GF-D8 (cell line): ENCODE measurements at regions not wholly inside any gene's neighbourhood (a gene's known extent, or its start where the extent isn't known, plus 50 kb on each side); places are given as distances from the start of the nearest gene placed in this dataset.
"Not testable (repeated sequence)": the region's sequence is repeated elsewhere in the genome, so short reads cannot be mapped to it uniquely, and the experiment has no call there.

ENCODE experiments used
- DNase-seq: peaks from one replicate; lab custom pipeline; 2025; lab: John Stamatoyannopoulos, UW

DNA sequence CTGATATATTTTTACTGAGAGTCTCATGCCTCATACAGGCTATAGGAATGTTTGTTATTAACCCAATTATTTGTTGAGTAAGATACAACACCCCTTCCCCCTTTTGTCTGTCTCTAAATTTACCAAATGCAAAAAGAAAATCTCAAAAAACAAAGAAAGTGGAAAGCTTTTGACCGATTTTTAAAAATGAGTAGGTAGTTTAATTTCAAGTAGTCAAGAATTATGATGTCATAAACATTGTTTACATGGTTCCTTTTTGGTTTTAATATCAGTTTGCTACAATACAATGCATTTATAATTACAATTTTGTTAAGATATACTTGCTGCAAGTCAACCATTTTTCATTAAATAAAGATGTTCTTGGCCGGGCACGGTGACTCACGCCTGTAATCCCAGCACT is 84.7 kb upstream of the HMGA2 start:
- no peak for DNase-seq

GRCh38 chr12:65740506-65740872 is 83.8 kb upstream of the HMGA2 start:
- no peak for DNase-seq

DNA sequence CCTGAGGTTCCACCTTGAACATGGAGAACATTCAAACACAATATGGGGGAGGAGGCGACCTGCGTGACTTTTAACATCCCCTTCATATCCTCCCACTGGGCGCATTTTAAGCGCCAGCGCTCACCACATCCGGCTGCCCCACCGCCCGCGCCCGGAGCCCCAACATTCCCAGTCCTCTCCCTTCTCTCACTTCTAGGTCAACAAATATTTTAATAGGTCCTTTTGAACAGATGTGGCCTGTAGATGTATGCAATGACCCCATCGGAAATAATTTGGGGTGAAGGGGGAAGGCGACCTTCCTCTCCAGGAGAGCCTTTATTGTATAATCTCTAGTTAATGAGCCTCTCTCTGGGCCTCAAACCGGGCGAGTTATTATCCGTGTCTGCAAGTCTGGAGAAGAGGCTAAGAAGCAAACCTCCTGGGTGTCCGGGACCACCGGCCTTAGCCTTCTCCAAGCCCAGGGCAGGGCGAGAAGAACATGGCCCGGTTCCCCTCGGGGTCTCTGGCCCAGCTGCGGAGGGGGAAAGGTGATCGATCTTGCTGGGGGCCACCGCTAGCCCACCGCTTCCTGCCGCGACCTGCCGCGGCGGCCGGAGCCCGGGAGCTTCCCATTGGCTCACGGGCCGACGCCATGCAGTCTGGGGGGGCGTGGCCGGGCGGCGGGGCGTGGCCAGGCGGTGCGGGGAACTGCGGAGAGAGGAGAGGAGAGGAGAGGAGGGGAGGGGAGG is 83.2 kb upstream of the HMGA2 start:
- no peak for DNase-seq

DNA sequence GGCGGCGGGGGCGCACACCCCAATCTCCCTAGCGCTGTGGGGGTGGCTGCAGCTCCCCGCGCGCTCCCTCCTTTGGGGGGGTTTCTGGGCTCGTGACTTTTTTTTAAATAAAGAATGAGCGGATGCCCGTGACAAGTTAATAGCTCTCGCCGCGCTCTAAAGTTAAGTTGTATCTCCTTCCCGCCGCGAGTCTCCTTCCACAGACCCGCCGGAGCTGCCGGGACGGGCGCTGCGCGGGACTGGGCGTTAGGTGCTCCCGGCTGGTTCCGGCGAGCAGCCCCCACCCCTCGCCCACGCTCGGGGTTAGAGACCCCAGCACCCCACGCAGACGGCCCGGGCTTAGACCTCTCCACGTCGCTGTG is 82.6 kb upstream of the HMGA2 start:
- no peak for DNase-seq

DNA sequence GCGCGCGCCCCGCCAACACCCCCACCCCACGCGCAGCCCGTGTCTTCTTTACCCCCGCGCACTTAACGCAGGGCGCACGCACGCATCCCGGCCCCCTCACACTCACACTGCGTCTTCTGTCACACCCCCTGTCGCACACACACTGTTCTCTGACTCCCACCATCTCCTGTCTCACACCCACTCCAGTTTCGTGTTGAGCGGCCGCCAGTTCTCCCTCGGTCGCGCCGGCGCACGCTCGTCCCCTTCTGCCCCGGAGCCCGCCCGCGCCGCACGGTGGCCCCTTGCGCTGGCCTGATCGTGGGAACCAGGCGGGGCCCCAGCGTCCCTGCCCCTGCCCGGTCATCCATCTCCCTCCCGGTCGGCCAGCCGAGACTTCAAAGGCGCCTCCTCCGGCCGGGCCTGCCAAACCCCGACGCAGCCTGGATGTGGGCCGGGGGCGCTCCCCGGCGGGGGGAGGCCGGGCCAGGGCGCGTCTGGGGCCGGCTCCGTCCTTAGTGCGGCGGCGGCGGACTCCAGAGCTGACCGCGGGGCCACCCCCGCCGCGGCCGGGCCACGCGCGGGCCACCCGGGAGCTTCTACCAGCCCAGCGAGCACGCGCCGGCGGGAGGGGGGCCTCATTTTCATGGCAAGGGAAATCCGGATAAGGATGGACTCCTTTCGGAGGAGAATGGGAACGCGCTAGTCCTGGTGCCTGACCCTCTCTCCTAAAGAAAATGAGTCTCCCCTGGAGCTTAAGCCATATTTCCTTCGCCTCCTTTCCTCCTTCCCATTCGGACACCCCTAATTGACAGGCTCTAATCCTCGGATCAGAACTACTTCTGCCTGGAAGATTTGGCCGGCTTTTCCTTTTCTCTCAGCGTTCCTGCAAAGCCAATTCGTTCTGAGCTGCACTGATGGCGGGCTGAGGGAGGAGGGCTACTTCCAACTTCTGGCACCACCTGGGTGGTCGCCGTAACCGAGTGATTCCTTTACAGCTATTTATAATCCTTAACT is 82.0 kb upstream of the HMGA2 start:
- DNase-seq = no peak

GRCh38 chr12:65744236-65744840 is 79.9 kb upstream of the HMGA2 start:
- DNase-seq = not testable (repeated sequence)

GRCh38 chr12:65747338-65747737 is 76.9 kb upstream of the HMGA2 start:
- no peak for DNase-seq

GRCh38 chr12:65748332-65748731 is 76.0 kb upstream of the HMGA2 start:
- no peak for DNase-seq

GRCh38 chr12:65754290-65754689 is 70.0 kb upstream of the HMGA2 start:
- DNase-seq = no peak

- no peak for DNase-seq
These were observed 69.3 kb upstream of the HMGA2 start for GRCh38 chr12:65754744-65755595.

DNA sequence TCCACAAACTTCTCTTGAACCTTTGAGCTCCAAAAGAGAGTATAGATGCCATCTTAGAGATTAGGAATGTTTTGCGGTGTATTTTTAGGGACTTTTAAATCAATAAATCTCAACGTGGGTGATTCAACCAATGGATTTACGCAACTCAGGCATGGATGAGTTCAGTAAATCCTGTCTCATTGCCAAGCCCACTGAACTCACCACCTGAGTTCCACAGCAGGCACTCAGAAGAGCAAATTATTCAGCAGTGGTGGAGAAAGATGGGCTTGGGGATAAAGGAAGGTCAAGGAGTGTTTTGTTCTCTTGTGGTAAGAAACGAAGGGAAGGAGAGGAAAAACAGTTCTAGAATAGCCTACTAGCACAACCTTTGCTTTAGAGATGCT is 68.7 kb upstream of the HMGA2 start:
- DNase-seq = no peak

DNA sequence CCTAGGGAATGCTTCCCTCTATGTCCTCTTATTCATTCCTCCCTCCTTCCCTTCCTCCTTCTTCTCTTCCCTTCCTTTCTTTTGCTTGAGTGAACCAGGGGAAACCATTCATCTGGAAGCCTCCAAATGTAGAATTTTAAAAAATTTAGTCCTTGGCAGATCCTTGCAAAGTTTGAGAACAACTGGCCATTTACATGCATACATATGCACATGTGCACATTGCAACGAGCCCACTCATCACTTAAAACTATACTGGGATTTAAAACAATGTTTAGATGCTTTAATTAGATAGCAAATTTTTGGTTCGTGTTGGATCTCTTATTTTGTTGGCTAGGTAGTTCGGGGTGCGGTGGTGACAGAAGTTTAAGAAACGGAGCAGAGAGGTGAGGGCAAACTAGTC is 68.0 kb upstream of the HMGA2 start:
- DNase-seq = no peak

GRCh38 chr12:65756956-65757511 is 67.2 kb upstream of the HMGA2 start:
- DNase-seq = no peak

- no peak for DNase-seq
These were observed 65.9 kb upstream of the HMGA2 start for GRCh38 chr12:65758401-65758800.

DNA sequence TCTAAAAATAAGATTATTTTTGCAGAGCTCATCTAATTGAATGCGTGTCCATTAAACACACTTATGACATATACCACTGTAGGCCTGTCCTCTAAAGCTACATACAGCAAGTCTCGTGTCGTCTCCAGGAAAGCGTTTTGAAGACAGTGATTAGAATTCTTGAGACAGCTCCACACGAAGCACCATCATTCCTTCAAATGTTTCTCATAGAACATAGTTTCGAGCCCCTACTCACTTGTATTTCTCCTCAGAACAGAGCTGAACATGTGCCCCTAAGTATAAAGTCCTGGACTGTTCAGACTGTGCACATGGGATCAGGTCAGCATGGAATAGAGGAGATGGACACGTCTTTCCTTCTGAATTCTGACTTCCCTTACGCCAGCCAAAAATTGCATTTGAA is 64.5 kb upstream of the HMGA2 start:
- DNase-seq = no peak

DNA sequence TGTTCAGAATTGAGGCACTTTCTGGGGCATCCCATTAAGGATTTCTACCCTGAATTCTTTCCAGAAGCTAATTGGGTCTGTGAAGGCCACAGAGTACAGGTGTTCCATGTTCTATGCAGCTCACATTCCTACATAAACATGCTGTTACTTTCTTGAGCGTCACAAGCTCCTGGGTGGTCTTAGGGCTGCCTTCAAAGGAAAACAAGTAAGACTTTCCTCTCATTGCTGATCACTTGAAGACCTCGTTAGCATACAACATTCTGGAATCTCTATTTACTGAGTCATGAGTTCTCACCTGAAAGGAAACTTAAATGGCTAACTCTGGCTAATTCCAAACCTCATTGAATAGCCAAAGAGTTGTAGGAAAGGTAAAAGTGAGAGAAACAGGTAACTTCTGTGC is 63.0 kb upstream of the HMGA2 start:
- no peak for DNase-seq

DNA sequence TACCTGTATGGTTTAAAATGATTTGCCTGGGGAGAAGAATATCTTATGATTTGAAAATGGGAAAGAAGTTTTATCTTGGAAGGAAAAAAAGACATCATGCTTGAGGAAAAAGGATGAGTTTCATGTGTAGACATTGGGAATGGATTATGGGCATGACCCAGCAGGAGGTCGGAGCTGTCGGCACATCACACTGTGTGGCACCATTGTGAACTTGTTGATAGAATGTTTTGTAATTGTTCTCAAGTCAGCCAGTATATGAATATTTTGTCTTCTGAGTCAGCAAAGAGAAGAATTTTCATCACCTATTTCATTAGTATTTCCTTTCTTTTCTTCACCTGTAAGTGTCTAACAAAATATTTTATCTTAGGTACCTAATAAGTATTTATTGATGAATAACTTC is 60.0 kb upstream of the HMGA2 start:
- no peak for DNase-seq

DNA sequence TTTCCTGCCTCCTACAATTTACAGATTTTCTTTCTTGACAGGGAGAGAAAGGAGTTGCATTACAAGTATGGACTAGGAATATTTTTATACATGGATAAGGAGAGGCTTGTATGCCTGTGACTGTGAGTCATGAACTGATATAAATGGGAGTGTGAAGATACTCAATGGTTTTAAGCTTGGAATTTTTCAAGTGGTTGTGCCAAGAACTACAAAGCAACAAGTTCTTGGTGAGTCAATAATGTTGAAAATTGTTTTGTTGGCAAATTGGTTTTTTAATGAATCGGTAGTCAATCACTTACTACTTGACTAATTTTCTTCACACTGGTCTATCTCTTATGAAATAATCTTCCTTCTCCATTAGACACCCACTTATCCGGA is 58.9 kb upstream of the HMGA2 start:
- DNase-seq = no peak

DNA sequence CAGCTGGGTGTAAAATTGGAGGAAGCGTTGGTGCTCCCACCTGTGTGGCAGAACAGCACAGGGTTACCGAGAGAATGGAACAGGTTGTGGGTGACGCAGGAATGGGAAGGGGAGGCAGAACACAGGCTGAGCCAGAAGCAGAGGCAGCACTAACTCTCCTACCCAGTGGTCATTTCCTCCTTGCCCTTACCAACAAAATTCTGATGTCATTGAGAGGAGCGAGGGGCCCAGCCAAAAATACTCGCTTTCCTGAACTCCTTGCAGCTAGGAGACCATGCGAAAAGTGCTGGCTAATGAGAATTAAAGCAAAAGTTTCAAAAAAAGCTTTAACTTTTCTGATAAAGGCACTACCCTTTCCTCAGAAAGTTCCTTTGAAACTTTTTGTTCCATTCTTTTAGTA is 54.4 kb upstream of the HMGA2 start:
- no peak for DNase-seq
